GM12892 (cell line): ENCODE measurements at regions not wholly inside any gene's neighbourhood (a gene's known extent, or its start where the extent isn't known, plus 50 kb on each side); places are given as distances from the start of the nearest gene placed in this dataset.

ENCODE experiments used
- POLR2A ChIP-seq: IDR thresholded peaks from 2 replicates; pipeline ENCODE4 v1.6.1; 2011; ENCODE audit warnings: low read depth, low read length, control low read depth
- POLR2AphosphoS5 ChIP-seq: IDR thresholded peaks from 2 replicates; pipeline ENCODE4 v1.6.1; 2011; ENCODE audit warnings: low read depth, low read length, control low read depth
- TAF1 ChIP-seq: IDR thresholded peaks from 2 replicates; pipeline ENCODE4 v1.6.1; 2011; ENCODE audit warnings: low read depth, mild to moderate bottlenecking, control low read depth, low read length, borderline replicate concordance

DNA sequence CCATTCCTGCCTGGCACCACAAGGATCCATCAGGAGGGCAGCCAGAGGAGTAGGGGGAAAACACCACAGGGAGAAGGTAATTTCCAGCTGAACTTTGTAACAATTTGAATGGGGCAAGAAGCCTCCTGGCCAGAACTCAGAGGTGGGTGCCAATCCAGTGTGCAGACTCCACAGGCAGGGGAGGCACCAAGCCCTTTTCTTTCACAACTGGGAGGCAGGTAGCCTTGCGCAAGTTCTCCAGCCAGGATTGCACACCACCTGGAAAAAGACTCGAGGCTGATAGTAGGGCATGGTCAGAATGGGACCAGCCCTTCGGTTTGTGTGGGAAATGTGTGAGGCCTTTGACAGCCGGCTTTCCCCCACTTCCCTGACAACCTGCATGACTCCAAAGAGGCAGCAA, 161.9 kb upstream of the ARHGAP42 start:
- TF ChIP-seq POLR2A (no peak), POLR2AphosphoS5 (no peak), TAF1 (no peak)
